Neural crest cell (in vitro differentiated cells): ENCODE measurements at regions not wholly inside any gene's neighbourhood (a gene's known extent, or its start where the extent isn't known, plus 50 kb on each side); places are given as distances from the start of the nearest gene placed in this dataset.

Experiments used
- DNase-seq: peaks from one replicate; pipeline ENCODE4 v3.0.0; 2021; ENCODE audit warnings: low read depth, mixed read lengths, low spot score
- H3K27ac Mint-ChIP-seq: one replicate; pipeline ENCODE4 v1.8.0; 2021; ENCODE audit warnings: mild to moderate bottlenecking, mixed read lengths; ENCODE audit not compliant: unreplicated experiment
- H3K27me3 Mint-ChIP-seq: 2 replicates; pipeline ENCODE4 v1.8.0; 2021; ENCODE audit warnings: low read depth, mild to moderate bottlenecking, mixed read lengths
- H3K36me3 Mint-ChIP-seq: 2 replicates; pipeline ENCODE4 v1.8.0; 2021; ENCODE audit warnings: low read depth, mild to moderate bottlenecking, mixed read lengths
- H3K4me1 Mint-ChIP-seq: 2 replicates; pipeline ENCODE4 v1.8.0; 2021; ENCODE audit warnings: mixed read lengths
- H3K4me3 Mint-ChIP-seq: one replicate; pipeline ENCODE4 v1.8.0; 2021; ENCODE audit warnings: mild to moderate bottlenecking, mixed read lengths
- H3K9me3 Mint-ChIP-seq: 2 replicates; pipeline ENCODE4 v1.8.0; 2021; ENCODE audit warnings: mixed read lengths
- CTCF ChIP-seq: fragments of 200-600 bp; sonication (generic); conservative IDR thresholded peaks from 2 replicates; pipeline ENCODE4 v1.5.0; 2021; ENCODE audit warnings: antibody characterized with exemption, mild to moderate bottlenecking

GRCh38 chr6:63493557-63493956 lies 78.7 kb upstream of the LOC128125822 start:
- H3K9me3 Mint-ChIP-seq: no peaks in the 10 kb centered on the region
- no peaks in the 10 kb centered on the region for H3K27me3 Mint-ChIP-seq
- no peak overlapping the region for H3K27ac Mint-ChIP-seq
- no peaks in the 10 kb centered on the region for H3K4me1 Mint-ChIP-seq
- H3K36me3 Mint-ChIP-seq: no peaks in the 10 kb centered on the region
- no peak for TF ChIP-seq CTCF
- H3K4me3 Mint-ChIP-seq: no peak overlapping the region
- DNase-seq: no peak

DNA sequence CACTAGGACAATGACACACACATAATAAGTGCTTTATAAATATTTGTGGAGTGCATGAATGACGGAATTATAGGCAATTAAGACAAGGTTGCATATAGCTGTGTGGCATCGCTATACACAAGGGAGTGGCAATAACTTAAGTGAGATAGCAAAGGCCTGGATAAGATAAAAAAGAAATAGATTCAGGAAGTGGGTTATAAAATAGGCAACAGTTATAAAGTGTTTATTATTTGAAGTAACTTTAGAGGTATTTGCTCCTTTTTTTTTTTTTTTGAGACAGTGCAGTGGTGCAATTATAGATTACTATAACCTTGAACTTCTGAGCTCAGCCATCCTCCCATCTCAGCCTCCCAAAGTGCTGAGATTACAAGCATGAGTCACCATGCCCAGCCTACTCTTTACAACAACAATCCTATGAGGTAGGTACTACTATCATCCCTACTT lies 75.9 kb upstream of the LOC128125822 start:
- Mint-ChIP-seq H3K9me3 (no peaks in the 10 kb centered on the region), H3K27ac (no peak overlapping the region), H3K36me3 (no peaks in the 10 kb centered on the region), H3K4me1 (no peaks in the 10 kb centered on the region), H3K4me3 (no peak overlapping the region), H3K27me3 (no peaks in the 10 kb centered on the region)
- no peak for TF ChIP-seq CTCF
- no peak for DNase-seq

- no peaks in the 10 kb centered on the region for H3K4me1 Mint-ChIP-seq
- H3K4me3 Mint-ChIP-seq: no peak overlapping the region
- no peaks in the 10 kb centered on the region for H3K9me3 Mint-ChIP-seq
- peaks cover 2% of the 10 kb centered on the region for H3K27me3 Mint-ChIP-seq
- no peak for DNase-seq
- no peak for TF ChIP-seq CTCF
- no peaks in the 10 kb centered on the region for H3K36me3 Mint-ChIP-seq
- no peak overlapping the region for H3K27ac Mint-ChIP-seq
Measured at GRCh38 chr6:63502156-63502555, 70.1 kb upstream of the LOC128125822 start.

DNA sequence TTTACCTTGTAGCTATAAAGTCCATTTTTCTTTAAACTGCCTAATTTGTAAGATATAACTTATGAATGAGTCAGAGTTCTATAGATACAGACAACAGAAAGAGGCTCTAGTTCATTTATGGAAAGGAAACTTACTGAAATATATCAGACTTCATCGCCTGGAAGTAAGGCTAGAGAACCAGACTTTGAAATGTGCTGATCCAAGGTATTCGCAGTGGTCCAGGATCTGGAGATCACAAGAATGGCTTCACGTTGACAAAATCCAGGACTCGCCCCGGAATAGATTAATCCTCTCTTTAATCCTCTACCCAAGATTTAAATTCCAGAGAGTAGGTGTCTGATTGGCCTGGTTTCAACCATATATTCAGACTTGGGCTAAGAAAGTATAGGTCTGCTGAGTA lies 69.1 kb upstream of the LOC128125822 start:
- H3K27me3 Mint-ChIP-seq: peaks cover 2% of the 10 kb centered on the region
- TF ChIP-seq CTCF: no peak
- no peak overlapping the region for H3K27ac Mint-ChIP-seq

DNA sequence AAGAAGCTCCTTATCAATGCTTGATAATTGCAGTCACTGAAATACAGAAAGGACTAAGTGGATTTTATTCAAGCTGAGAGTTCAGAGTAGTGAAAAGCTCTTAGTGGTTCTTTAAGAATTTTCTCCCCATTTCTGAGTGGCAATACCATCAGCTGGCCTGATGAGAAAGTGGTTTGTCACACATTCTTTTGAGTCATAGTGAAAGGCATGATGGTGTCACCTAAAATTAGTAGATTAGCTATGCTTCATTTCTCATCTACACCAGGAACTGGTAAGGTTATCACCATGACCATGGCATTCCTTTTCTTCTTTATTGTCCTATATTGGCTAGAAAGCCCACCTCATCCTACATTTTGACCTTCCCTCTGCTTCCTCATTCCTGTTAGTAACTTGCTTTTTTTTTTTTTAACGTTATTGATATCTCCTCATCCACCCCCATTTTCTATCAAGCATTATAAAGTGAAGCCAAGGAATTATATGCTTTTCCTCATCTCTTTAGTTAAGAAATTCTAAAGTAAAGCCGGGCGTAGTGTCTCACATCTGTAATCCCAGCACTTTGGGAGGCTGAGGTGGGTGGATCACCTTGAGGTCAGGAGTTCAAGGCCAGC lies 67.4 kb upstream of the LOC128125822 start:
- no peak for TF ChIP-seq CTCF
- H3K9me3 Mint-ChIP-seq: no peaks in the 10 kb centered on the region
- no peak overlapping the region for H3K27ac Mint-ChIP-seq
- no peak overlapping the region for H3K4me3 Mint-ChIP-seq
- no peaks in the 10 kb centered on the region for H3K4me1 Mint-ChIP-seq
- no peaks in the 10 kb centered on the region for H3K36me3 Mint-ChIP-seq
- peaks cover 2% of the 10 kb centered on the region for H3K27me3 Mint-ChIP-seq
- DNase-seq: no peak

More for the DNA sequence above, 69.1 kb upstream of the LOC128125822 start:
- H3K4me1 Mint-ChIP-seq: no peaks in the 10 kb centered on the region
- no peak overlapping the region for H3K4me3 Mint-ChIP-seq
- no peaks in the 10 kb centered on the region for H3K9me3 Mint-ChIP-seq
- no peaks in the 10 kb centered on the region for H3K36me3 Mint-ChIP-seq
- DNase-seq: no peak
